K562 (cell line): ENCODE measurements at regions not wholly inside any gene's neighbourhood (a gene's known extent, or its start where the extent isn't known, plus 50 kb on each side); places are given as distances from the start of the nearest gene placed in this dataset.

ENCODE experiments used
- ATAC-seq: fragments of 200-7000 bp; cut with Tn5 transposase; 3 replicates; pipeline ENCODE4 v1.9.1; 2020; ENCODE audit warnings: moderate library complexity
- BruUV-seq: library from RNA; stranded (reverse); fragments of 400-500 nt; replicated peaks from 2 replicates; lab custom pipeline; 2021; lab: Mats Ljungman, UMichigan
- CTCF ChIA-PET: fragments of 300-600 bp; formaldehyde crosslinking; extraction: SDS; loops from one replicate; lab custom pipeline; 2021; ENCODE audit warnings: low intra/inter-chr PET ratio; lab: Yijun Ruan, JAX
- POLR2A ChIA-PET: fragments of 300-600, 350-650 bp; sonication (Branson Sonifier 250); formaldehyde crosslinking; extraction: SDS; loops from one replicate; lab custom pipeline; 2021; ENCODE audit warnings: antibody characterized with exemption, inconsistent platforms; lab: Yijun Ruan, JAX
- DNase-seq, 4 experiments: peaks; one replicate each; pipeline versions ENCODE4 v3.0.0 to v3.0.0-alpha.2; 2011 to 2018; ENCODE audit warnings: low spot score in 3 of 4, mixed read lengths in 3 of 4; ENCODE audit errors: extremely low read depth in 1 of 4
- FAIRE-seq: peaks from 2 replicates; lab custom pipeline; 2011; peaks lifted over from hg19 to GRCh38; lab: Jason Lieb, UNC
- H2AFZ ChIP-seq: 2 replicates; pipeline ENCODE4 v1.6.0; 2011; ENCODE audit warnings: low read depth, low read length, control low read depth, inconsistent platforms
- H3K27ac ChIP-seq: fragments of 200-600 bp; 3 replicates; pipeline ENCODE4 v1.8.0; 2011; ENCODE audit warnings: low read depth, mild to moderate bottlenecking, control low read depth, inconsistent platforms, low read length, moderate library complexity, mixed read lengths; ENCODE audit errors: extremely low read depth
- H3K27me3 ChIP-seq, 2 experiments: fragments of 300-600 bp in 1 of 2; 2 replicates in 1 of 2; 3 replicates in 1 of 2; pipeline versions ENCODE4 v1.6.0 to v1.8.0; 2011; ENCODE audit warnings: inconsistent platforms in 2 of 2, low read length in 2 of 2, mild to moderate bottlenecking in 1 of 2, mixed read lengths in 1 of 2, moderate library complexity in 1 of 2; ENCODE audit not compliant: control insufficient read depth in 2 of 2, insufficient read depth in 2 of 2
- H3K36me3 ChIP-seq: fragments of 300-600 bp; 3 replicates; pipeline ENCODE4 v1.8.0; 2011; ENCODE audit warnings: mild to moderate bottlenecking, low read length, inconsistent platforms; ENCODE audit not compliant: control insufficient read depth, insufficient read depth
- H3K4me1 ChIP-seq, 2 experiments: fragments of 200-600 bp in 1 of 2; replicated peaks in 1 of 2; 2 replicates in 1 of 2; 3 replicates in 1 of 2; pipeline versions ENCODE4 v1.5.1 to v1.8.0; 2011; ENCODE audit warnings: inconsistent platforms in 2 of 2, low read length in 2 of 2, mild to moderate bottlenecking in 1 of 2, mixed read lengths in 1 of 2, moderate library complexity in 1 of 2; ENCODE audit not compliant: control insufficient read depth in 2 of 2, insufficient read depth in 2 of 2
- H3K4me2 ChIP-seq: 2 replicates; pipeline ENCODE4 v1.6.1; 2011; ENCODE audit warnings: low read length, control low read depth, inconsistent platforms, mixed read lengths; ENCODE audit not compliant: insufficient read depth
- H3K4me3 ChIP-seq: fragments of 200-600 bp; sonication (generic), shearing (Covaris generic); 2 replicates; pipeline ENCODE4 v1.5.1; 2016; ENCODE audit warnings: control low read depth, inconsistent platforms
- H3K79me2 ChIP-seq: fragments of 200-600 bp; 3 replicates; pipeline ENCODE4 v1.8.0; 2011; ENCODE audit warnings: low read length, inconsistent platforms; ENCODE audit not compliant: control insufficient read depth, insufficient read depth
- H3K9ac ChIP-seq, 2 experiments: 2 replicates each; pipeline versions ENCODE4 v1.6.0 to v1.6.1; 2011; ENCODE audit warnings: low read depth in 2 of 2, low read length in 2 of 2, control low read depth in 1 of 2, inconsistent platforms in 1 of 2, mild to moderate bottlenecking in 1 of 2, mixed read lengths in 1 of 2; ENCODE audit not compliant: insufficient read depth in 1 of 2
- H3K9me1 ChIP-seq: one replicate; pipeline ENCODE4 v1.6.0; 2011; ENCODE audit warnings: inconsistent platforms, mild to moderate bottlenecking, low read length, moderate library complexity; ENCODE audit not compliant: control insufficient read depth, insufficient read depth
- H3K9me3 ChIP-seq: replicated peaks from 2 replicates; pipeline ENCODE4 v1.5.1; 2011; ENCODE audit warnings: low read depth, low read length, inconsistent platforms; ENCODE audit not compliant: control insufficient read depth, insufficient read depth
- H4K20me1 ChIP-seq: replicated peaks from 2 replicates; pipeline ENCODE4 v1.6.1; 2011; ENCODE audit warnings: low read length, inconsistent platforms, mixed read lengths; ENCODE audit not compliant: control insufficient read depth, insufficient read depth
- E2F5 ChIP-seq: sonication (generic); formaldehyde crosslinking; IDR thresholded peaks from 2 replicates; pipeline ENCODE4 v1.8.0; 2022; ENCODE audit warnings: mild to moderate bottlenecking, missing genetic modification reagents
- FOSL1 ChIP-seq: fragments of 200-800 bp; sonication (Bioruptor generic); conservative IDR thresholded peaks from 2 replicates; pipeline ENCODE4 v1.6.1; 2016; ENCODE audit warnings: missing genetic modification characterization, missing compliant biosample characterization
- RAD21 ChIP-seq, 2 experiments: fragments of 250-450 bp in 1 of 2; fragments of 450-650 bp in 1 of 2; sonication (Bioruptor Pico) in 1 of 2; formaldehyde crosslinking in 1 of 2; IDR thresholded peaks in 1 of 2; conservative IDR thresholded peaks in 1 of 2; 2 replicates each; pipeline versions ENCODE4 v1.4.0 to v1.8.0; 2020 to 2022; ENCODE audit warnings: mild to moderate bottlenecking in 2 of 2, moderate library complexity in 1 of 2
- SRSF9 ChIP-seq: fragments of 200-400 bp; formaldehyde crosslinking; IDR thresholded peaks from 2 replicates; pipeline ENCODE4 v1.6.1; 2017; ENCODE audit warnings: low read depth, low read length, borderline replicate concordance
- WHSC1 ChIP-seq: IDR thresholded peaks from one replicate; pipeline ENCODE4 v1.6.1; 2012; ENCODE audit warnings: low read length, control low read depth, inconsistent platforms
- ZBTB12 ChIP-seq: fragments of 250-450 bp; sonication (Bioruptor Pico); IDR thresholded peaks from 2 replicates; pipeline ENCODE4 v1.4.0; 2020
- ZHX1 ChIP-seq: fragments of 150-350 bp; conservative IDR thresholded peaks from 2 replicates; pipeline ENCODE4 v1.6.1; 2014; ENCODE audit warnings: low read length
- ZNF224 ChIP-seq: sonication (generic); formaldehyde crosslinking; IDR thresholded peaks from 2 replicates; pipeline ENCODE4 v1.8.0; 2022; ENCODE audit warnings: mild to moderate bottlenecking, missing genetic modification reagents
- ZNF589 ChIP-seq: fragments of 200-800 bp; sonication (Bioruptor generic); IDR thresholded peaks from 2 replicates; pipeline ENCODE4 v1.6.1; 2016; ENCODE audit warnings: low read depth, missing genetic modification characterization, missing compliant biosample characterization
- ZNF766 ChIP-seq: fragments of 200-800 bp; sonication (Bioruptor generic); conservative IDR thresholded peaks from 2 replicates; pipeline ENCODE4 v1.6.1; 2016; ENCODE audit warnings: missing genetic modification characterization, missing compliant biosample characterization
- ZNF79 ChIP-seq: fragments of 250-450 bp; sonication (Bioruptor Pico); IDR thresholded peaks from 2 replicates; pipeline ENCODE4 v1.4.0; 2020; ENCODE audit warnings: low read depth, mild to moderate bottlenecking, moderate library complexity
- WGBS: fragments of 100-300 bp; shearing (Covaris generic); methylation state at CpG from one replicate; pipeline ENCODE4 v1.1.6; 2016; ENCODE audit warnings: low coverage, mixed read lengths; ENCODE audit not compliant: insufficient coverage; ENCODE audit errors: missing lambda C conversion rate; 5-methylcytosine and 5-hydroxymethylcytosine counted together
- in situ Hi-C: fragments of 300-500 bp; cut with MboI; formaldehyde crosslinking; loops from 4 replicates; pipeline ENCODE4 v1.15.0; 2018; ENCODE audit warnings: inconsistent platforms, mixed read lengths
- intact Hi-C: fragments of 100-400 bp; cut with micrococcal nuclease; formaldehyde crosslinking; loops from 2 replicates; pipeline ENCODE4 v1.14.2; 2022

- no peak for FAIRE-seq
Measured at GRCh38 chr5:91538179-91538578, 155.1 kb upstream of the ARRDC3 start.

More at GRCh38 chr5:91538179-91538578, 155.1 kb upstream of the ARRDC3 start:
- POLR2A ChIA-PET: no interaction called here
- Histone ChIP-seq H3K9me1 (no peaks in the 10 kb centered on the region), H3K4me1 (no peaks in the 10 kb centered on the region), H3K27me3 (no peaks in the 10 kb centered on the region), H3K4me3 (no peak overlapping the region), H3K9ac (no peak overlapping the region), H2AFZ (no peak overlapping the region), H3K4me2 (no peak overlapping the region), H4K20me1 (no peaks in the 10 kb centered on the region), H3K9me3 (no peaks in the 10 kb centered on the region), H3K79me2 (no peaks in the 10 kb centered on the region), H3K36me3 (no peaks in the 10 kb centered on the region), H3K27ac (no peak overlapping the region)
- ATAC-seq: no peak
- CTCF ChIA-PET: no interaction called here
- no TSS peak for BruUV-seq
- WGBS: 0% methylated on average over 4 of the region's 4 CpGs
- no peak for TF ChIP-seq E2F5 (CRISPR knock-in tag)
- TF ChIP-seq RAD21 (CRISPR knock-in tag; conservative IDR thresholded peaks at IDR 0.05 in 1 of 2, IDR thresholded peaks at IDR 0.05 in 1 of 2): no peak
- no peak for TF ChIP-seq ZHX1
- TF ChIP-seq ZNF589 (CRISPR knock-in tag): no peak
- TF ChIP-seq ZNF79: no peak
- no peak for TF ChIP-seq ZNF224 (CRISPR knock-in tag)
- no peak for TF ChIP-seq SRSF9
- TF ChIP-seq ZNF766 (CRISPR knock-in tag): no peak
- no peak for TF ChIP-seq WHSC1
- TF ChIP-seq FOSL1 (tag): no peak
- TF ChIP-seq ZBTB12: no peak
- in situ Hi-C loops: no loop called here
- intact Hi-C loops: no loop called here
- no peak for DNase-seq
